GM19467 (cell line): ENCODE measurements at regions not wholly inside any gene's neighbourhood (a gene's known extent, or its start where the extent isn't known, plus 50 kb on each side); places are given as distances from the start of the nearest gene placed in this dataset.
A peak's percentile ranks its signal among the peaks of the same experiment; 100 is the strongest.
"Not testable (repeated sequence)": the region's sequence is repeated elsewhere in the genome, so short reads cannot be mapped to it uniquely, and the experiment has no call there.

ENCODE experiments used
- ATAC-seq: cut with Tn5 transposase; IDR thresholded peaks from one replicate; pipeline ENCODE4 v1.9.1; 2021; ENCODE audit warnings: mild to moderate bottlenecking, moderate library complexity; ENCODE audit not compliant: unreplicated experiment

- no peak for ATAC-seq
Observed at GRCh38 chr6:125354649-125355048, 52.9 kb upstream of the HDDC2 start.

DNA sequence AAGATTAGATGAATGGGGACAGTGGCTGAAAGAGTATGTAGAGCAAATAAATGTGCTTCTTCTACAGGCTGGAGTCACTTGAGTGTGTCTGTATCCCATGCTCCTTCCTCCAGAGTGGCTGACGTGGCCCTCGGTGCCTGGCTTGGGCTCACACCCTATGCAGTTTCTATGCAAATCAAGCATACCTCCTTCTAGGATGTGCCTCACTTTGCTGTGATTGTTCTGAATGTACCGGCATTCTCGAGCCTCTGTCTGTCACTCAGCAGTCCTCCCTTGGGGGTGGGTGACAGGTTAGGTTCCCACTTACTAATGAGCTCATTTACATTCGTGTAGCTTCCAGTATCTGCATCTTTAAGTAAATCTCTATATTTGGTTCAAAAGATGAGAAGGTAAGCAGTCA, 55.1 kb upstream of the HDDC2 start:
- no peak for ATAC-seq

GRCh38 chr6:125357515-125358256, 55.9 kb upstream of the HDDC2 start:
- ATAC-seq = peak; percentile 52

- ATAC-seq = no peak
Observed at GRCh38 chr6:125358898-125359297, 57.1 kb upstream of the HDDC2 start.

GRCh38 chr6:125361868-125362267, 60.1 kb upstream of the HDDC2 start:
- ATAC-seq = no peak

- no peak for ATAC-seq
Observed at GRCh38 chr6:125363039-125363823, 61.5 kb upstream of the HDDC2 start.

DNA sequence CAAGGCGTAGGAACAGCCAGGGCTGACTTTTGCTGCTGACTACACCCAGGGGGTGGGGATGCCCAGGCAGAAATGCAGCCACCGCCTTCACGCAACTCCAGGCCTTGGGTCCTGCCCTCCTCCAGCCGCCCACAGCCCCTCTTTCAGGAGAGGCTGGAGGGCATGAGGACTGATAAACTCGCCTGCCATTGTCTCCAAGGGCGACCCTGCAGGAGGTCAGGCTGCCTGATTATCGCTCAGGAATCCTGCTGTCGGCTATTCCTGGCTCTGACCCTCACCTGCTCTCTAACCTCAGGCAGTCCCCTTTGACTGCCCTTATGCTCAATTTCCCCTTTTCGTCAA, 62.0 kb upstream of the HDDC2 start:
- ATAC-seq = no peak

- ATAC-seq = no peak
Observed at GRCh38 chr6:125365230-125365629, 63.5 kb upstream of the HDDC2 start.

- no peak for ATAC-seq
Observed at GRCh38 chr6:125367036-125367782, 65.4 kb upstream of the HDDC2 start.

DNA sequence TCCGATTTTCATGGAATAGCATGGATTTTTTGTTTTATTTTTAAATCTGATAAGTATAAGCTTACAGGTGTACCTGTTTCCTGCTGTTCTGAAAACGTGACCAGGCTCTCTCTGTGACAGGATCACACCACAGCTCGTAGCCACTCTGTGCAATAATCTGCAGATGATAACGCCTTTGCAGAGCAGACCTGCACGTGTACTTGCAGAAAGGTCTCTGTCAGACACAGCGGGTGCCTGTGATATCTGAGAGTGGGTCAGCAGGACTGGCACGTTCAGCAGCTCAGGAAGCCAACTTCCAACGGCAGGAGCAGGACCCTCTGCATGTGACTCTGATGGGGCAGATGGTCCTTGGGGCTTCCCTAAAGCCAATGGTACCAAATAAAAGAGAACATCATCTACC, 68.6 kb upstream of the HDDC2 start:
- ATAC-seq = no peak

- no peak for ATAC-seq
Observed at GRCh38 chr6:125375013-125375412, 73.2 kb upstream of the HDDC2 start.

DNA sequence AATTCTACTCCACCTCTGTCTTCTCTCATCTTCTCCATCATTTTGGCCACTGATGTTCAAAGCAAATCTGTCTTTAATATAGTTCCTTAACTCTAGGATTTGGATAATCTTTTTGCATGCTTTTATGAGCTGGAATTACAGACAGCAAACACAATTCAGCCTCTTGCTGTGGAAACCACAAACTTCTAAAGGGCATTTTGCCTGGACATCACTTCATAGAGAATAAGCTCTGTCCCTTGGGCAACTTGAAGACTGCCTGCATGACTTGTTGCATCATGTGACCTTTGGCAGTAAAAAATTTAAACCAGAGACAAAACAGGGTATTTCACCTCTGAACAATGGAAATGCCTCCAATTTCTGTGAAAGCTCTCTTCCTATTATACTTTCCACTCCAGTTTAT, 74.1 kb upstream of the HDDC2 start:
- ATAC-seq = no peak

DNA sequence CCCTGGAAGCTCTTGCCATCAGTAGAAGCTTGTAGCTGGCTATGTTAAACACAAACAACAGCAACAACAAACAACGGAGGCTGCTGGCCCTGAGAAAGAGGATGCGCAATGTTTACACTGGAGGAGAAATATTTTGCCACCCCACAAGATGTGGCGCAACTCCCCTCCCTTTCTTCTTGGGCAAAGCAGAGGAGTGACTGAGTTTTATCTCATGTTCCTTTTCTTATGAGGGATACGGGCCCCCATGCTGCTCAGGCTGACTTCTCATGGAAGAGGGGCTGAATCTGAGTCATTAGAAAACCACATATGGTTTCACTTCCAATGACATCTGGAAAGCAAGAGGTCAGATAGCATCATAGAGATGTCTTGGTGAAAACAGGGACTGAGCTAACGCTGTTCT, 75.9 kb upstream of the HDDC2 start:
- no peak for ATAC-seq

- no peak for ATAC-seq
Observed at GRCh38 chr6:125379174-125379573, 77.4 kb upstream of the HDDC2 start.

GRCh38 chr6:125380474-125380873, 78.7 kb upstream of the HDDC2 start:
- no peak for ATAC-seq

GRCh38 chr6:125386337-125386736, 84.6 kb upstream of the HDDC2 start:
- not testable (repeated sequence) for ATAC-seq

GRCh38 chr6:125392682-125393081, 90.9 kb upstream of the HDDC2 start:
- ATAC-seq = peak; percentile 51

GRCh38 chr6:125393449-125393858, 91.7 kb upstream of the HDDC2 start:
- no peak for ATAC-seq

- ATAC-seq = no peak
Observed at GRCh38 chr6:125406741-125407140, 105.0 kb upstream of the HDDC2 start.

- ATAC-seq = no peak
Observed at GRCh38 chr6:125414507-125414906, 112.7 kb upstream of the HDDC2 start.

GRCh38 chr6:125415913-125416312, 114.1 kb upstream of the HDDC2 start:
- ATAC-seq = no peak

GRCh38 chr6:125421836-125422235, 120.1 kb upstream of the HDDC2 start:
- no peak for ATAC-seq
